Panc1 (cell line): ENCODE measurements at regions not wholly inside any gene's neighbourhood (a gene's known extent, or its start where the extent isn't known, plus 50 kb on each side); places are given as distances from the start of the nearest gene placed in this dataset.

ENCODE experiments used
- ATAC-seq: fragments of 200-7000 bp; cut with Tn5 transposase; 2 replicates; pipeline ENCODE4 v1.9.1; 2020; ENCODE audit warnings: mild to moderate bottlenecking, moderate library complexity
- BruUV-seq: library from RNA; stranded (reverse); fragments of 400-500 nt; replicated peaks from 2 replicates; lab custom pipeline; 2021; lab: Mats Ljungman, UMichigan
- CTCF ChIA-PET: fragments of 300-600 bp; sonication (Branson Sonifier 250); formaldehyde crosslinking; loops from one replicate; lab custom pipeline; 2022; ENCODE audit warnings: antibody characterized with exemption; lab: Charles Lee
- POLR2A ChIA-PET: fragments of 300-600 bp; sonication (Branson Sonifier 250); formaldehyde crosslinking; loops from one replicate; lab custom pipeline; 2022; ENCODE audit warnings: antibody characterized with exemption; lab: Charles Lee
- DNase-seq: peaks from one replicate; pipeline ENCODE4 v3.0.0-alpha.2; 2010; ENCODE audit warnings: low read depth, low spot score
- H3K27ac ChIP-seq: 2 replicates; pipeline ENCODE4 v1.5.1; 2011; ENCODE audit warnings: mild to moderate bottlenecking, low read length, inconsistent platforms
- H3K27me3 ChIP-seq: fragments of 200-500 bp; sonication (Bioruptor generic); 2 replicates; pipeline ENCODE4 v1.6.0; 2014; ENCODE audit warnings: low read length, inconsistent platforms; ENCODE audit not compliant: control insufficient read depth, insufficient read depth
- H3K36me3 ChIP-seq: fragments of 200-500 bp; sonication (Bioruptor generic); 2 replicates; pipeline ENCODE4 v1.5.1; 2014; ENCODE audit warnings: inconsistent platforms, mild to moderate bottlenecking, low read length, moderate library complexity; ENCODE audit not compliant: control insufficient read depth, insufficient read depth
- H3K4me1 ChIP-seq: 2 replicates; pipeline ENCODE4 v1.5.1; 2011; ENCODE audit warnings: inconsistent platforms, mild to moderate bottlenecking, low read length, moderate library complexity; ENCODE audit not compliant: control insufficient read depth, insufficient read depth
- H3K4me3 ChIP-seq, 2 experiments: 2 replicates each; pipeline ENCODE4 v1.5.1; 2011 to 2012; ENCODE audit warnings: low read depth in 2 of 2, low read length in 2 of 2, mild to moderate bottlenecking in 2 of 2, inconsistent platforms in 1 of 2, moderate library complexity in 1 of 2
- H3K9me3 ChIP-seq: fragments of 200-500 bp; sonication (Bioruptor generic); 2 replicates; pipeline ENCODE4 v1.5.1; 2014; ENCODE audit warnings: low read depth, mild to moderate bottlenecking, inconsistent platforms, low read length, moderate library complexity; ENCODE audit not compliant: control insufficient read depth, insufficient read depth
- CTCF ChIP-seq: fragments of 450-650 bp; IDR thresholded peaks from 2 replicates; pipeline ENCODE4 v1.5.1; 2017; ENCODE audit warnings: mild to moderate bottlenecking
- POLR2AphosphoS5 ChIP-seq: IDR thresholded peaks from 2 replicates; pipeline ENCODE4 v1.6.1; 2012; ENCODE audit warnings: mild to moderate bottlenecking, low read depth, low read length, moderate library complexity
- REST ChIP-seq, 2 experiments: IDR thresholded peaks; 2 replicates each; pipeline ENCODE4 v1.6.1; 2011 to 2012; ENCODE audit warnings: low read depth in 2 of 2, control low read depth in 1 of 2, low read length in 1 of 2, mild to moderate bottlenecking in 1 of 2, moderate library complexity in 1 of 2; ENCODE audit not compliant: insufficient read depth in 1 of 2
- SIN3A ChIP-seq: IDR thresholded peaks from 2 replicates; pipeline ENCODE4 v1.6.1; 2012; ENCODE audit warnings: low read depth, mild to moderate bottlenecking, low read length, moderate library complexity, borderline replicate concordance; ENCODE audit not compliant: insufficient read depth
- TCF7L2 ChIP-seq: IDR thresholded peaks from 2 replicates; pipeline ENCODE4 v1.6.1; 2011; ENCODE audit warnings: mild to moderate bottlenecking, low read depth, low read length, inconsistent platforms
- in situ Hi-C: cut with HindIII; loops from 2 replicates; pipeline ENCODE4 v1.10.0; 2016; ENCODE audit warnings: low sequenced_read_pairs, low pct_unique_long_range_greater_than_20kb
- intact Hi-C: fragments of 100-400 bp; cut with micrococcal nuclease; formaldehyde crosslinking; loops from one replicate; pipeline ENCODE4 v1.10.0; 2022; ENCODE audit not compliant: unreplicated experiment

DNA sequence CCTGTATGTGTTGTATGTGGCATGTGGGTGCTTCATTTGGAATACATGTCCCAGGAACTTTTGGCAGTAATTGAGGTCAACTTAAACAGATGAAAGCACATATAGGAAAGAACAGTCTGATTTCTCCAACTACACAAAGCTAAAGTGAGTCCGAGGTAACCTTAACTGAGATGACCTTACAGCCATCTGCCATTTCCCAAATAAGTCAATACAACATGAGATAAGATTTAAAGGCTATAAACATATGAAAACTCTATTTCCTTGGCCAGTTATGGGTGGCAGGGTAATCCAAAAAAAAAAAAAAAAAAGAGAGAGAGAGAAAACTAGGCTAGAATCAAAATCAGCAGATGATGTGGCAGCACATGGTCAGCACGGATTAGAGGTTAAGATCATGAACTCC is 1068.3 kb downstream of the KHDRBS2 start:
- TF ChIP-seq TCF7L2 (no peak), SIN3A (no peak)
- 0 out of 2 replicates have a peak, but pooled peaks cover 9% of the 10 kb centered on the region for H3K9me3 ChIP-seq
- no peaks in the 10 kb centered on the region for H3K27me3 ChIP-seq
- H3K4me3 ChIP-seq, result no peak overlapping the region
- DNase-seq, result no peak
- intact Hi-C loops, result no loop called here
- no TSS peak for BruUV-seq
- POLR2A ChIA-PET, result no interaction called here
- no peaks in the 10 kb centered on the region for H3K36me3 ChIP-seq
- H3K27ac ChIP-seq, result no peak overlapping the region
- in situ Hi-C loops, result no loop called here
- no peak for ATAC-seq
- H3K4me1 ChIP-seq, result no peaks in the 10 kb centered on the region
- CTCF ChIA-PET, result no interaction called here

DNA sequence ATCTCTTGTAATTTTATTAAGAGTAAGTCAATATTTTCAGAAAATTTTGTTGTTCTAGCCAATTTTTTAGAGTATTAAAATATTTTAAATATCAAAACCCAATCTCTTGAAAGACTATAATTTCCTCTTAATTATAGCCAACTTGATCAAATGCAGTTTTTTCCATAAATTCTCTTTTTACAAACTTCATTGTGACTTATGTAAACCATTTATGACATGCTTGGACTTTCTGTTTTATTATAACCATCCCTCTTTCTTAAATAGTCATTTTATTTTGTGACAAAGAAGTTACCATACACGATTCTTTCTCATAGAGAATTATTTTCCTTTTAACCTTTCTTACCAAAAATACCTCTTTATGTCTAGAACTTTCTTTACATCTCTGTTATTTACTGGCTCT is 1075.5 kb downstream of the KHDRBS2 start:
- intact Hi-C loops (no loop called here), in situ Hi-C loops (no loop called here)
- H3K27ac ChIP-seq, result no peak overlapping the region
- H3K4me3 ChIP-seq, result no peak overlapping the region
- no peaks in the 10 kb centered on the region for H3K36me3 ChIP-seq
- no TSS peak for BruUV-seq
- ChIA-PET POLR2A (no interaction called here), CTCF (no interaction called here)
- peaks cover 46% of the 10 kb centered on the region for H3K9me3 ChIP-seq
- DNase-seq (no peak), ATAC-seq (no peak)
- no peak for TF ChIP-seq CTCF
- TF ChIP-seq SIN3A, result no peak
- no peak for TF ChIP-seq POLR2AphosphoS5
- no peak for TF ChIP-seq TCF7L2
- no peaks in the 10 kb centered on the region for H3K4me1 ChIP-seq
- H3K27me3 ChIP-seq, result no peaks in the 10 kb centered on the region

DNA sequence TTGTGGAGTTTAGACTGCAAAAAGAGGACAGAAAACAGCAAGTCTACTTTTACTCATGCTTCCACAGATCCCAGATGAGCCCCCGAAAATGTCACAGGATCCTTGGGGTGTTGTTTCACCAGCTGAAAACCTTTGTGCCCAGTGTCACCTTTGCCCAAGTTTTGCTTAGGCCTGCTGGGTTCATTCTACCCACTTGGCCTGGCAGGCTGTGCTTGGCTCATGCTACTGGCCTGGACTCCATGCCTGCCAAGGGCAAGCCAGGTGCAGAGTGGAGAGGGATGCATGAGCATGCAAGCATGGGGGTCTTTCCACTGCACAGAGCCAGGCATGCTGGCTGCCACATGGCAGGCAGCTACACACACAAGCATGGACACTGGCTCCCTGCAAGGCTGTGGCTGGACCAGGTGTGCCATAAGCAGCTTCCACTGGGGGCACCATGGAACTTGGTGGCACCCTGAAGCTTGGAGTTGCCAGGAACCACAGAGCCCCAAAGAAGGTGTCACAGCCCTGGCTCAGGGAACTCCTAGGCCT is 1082.0 kb downstream of the KHDRBS2 start:
- ChIA-PET POLR2A (no interaction called here), CTCF (interaction anchor here (0.7 kb wide), 1 partner anchor 626 kb away, joined by 9 read pairs; no protein-coding TSS in a partner anchor)
- in situ Hi-C loops, result no loop called here

More for the DNA sequence above, 1082.0 kb downstream of the KHDRBS2 start:
- no peaks in the 10 kb centered on the region for H3K27me3 ChIP-seq
- no peak overlapping the region for H3K27ac ChIP-seq
- ATAC-seq (no peak), DNase-seq (no peak)
- H3K36me3 ChIP-seq, result no peaks in the 10 kb centered on the region
- H3K4me3 ChIP-seq, result no peak overlapping the region
- intact Hi-C loops, result no loop called here
- BruUV-seq, result no TSS peak
- peaks cover 7% of the 10 kb centered on the region for H3K9me3 ChIP-seq
- H3K4me1 ChIP-seq, result no peaks in the 10 kb centered on the region
- TF ChIP-seq POLR2AphosphoS5, result no peak
- no peak for TF ChIP-seq TCF7L2
- TF ChIP-seq SIN3A, result no peak
- no peak for TF ChIP-seq REST (IDR thresholded peaks at IDR 0.05; ENCODE audit: insufficient read depth in 1 of 2, low read depth in 2 of 2, low read length in 1 of 2)
- TF ChIP-seq CTCF, result no peak
